ENCODE measurements at regions not wholly inside any gene's neighbourhood (a gene's known extent, or its start where the extent isn't known, plus 50 kb on each side); places are given as distances from the start of the nearest gene placed in this dataset.

- Mint-ChIP-seq H3K27me3 (ENCODE audit: unreplicated experiment) (no peaks in the 10 kb centered on the region), H3K4me3 (ENCODE audit: unreplicated experiment) (no peak overlapping the region), H3K4me1 (ENCODE audit: low read depth, unreplicated experiment) (no peaks in the 10 kb centered on the region), H3K9me3 (ENCODE audit: unreplicated experiment) (no peaks in the 10 kb centered on the region), H3K27ac (ENCODE audit: unreplicated experiment) (no peak overlapping the region), H3K36me3 (ENCODE audit: unreplicated experiment) (no peaks in the 10 kb centered on the region)
- DNase-seq: no peak
- TF ChIP-seq, protein P1, sequence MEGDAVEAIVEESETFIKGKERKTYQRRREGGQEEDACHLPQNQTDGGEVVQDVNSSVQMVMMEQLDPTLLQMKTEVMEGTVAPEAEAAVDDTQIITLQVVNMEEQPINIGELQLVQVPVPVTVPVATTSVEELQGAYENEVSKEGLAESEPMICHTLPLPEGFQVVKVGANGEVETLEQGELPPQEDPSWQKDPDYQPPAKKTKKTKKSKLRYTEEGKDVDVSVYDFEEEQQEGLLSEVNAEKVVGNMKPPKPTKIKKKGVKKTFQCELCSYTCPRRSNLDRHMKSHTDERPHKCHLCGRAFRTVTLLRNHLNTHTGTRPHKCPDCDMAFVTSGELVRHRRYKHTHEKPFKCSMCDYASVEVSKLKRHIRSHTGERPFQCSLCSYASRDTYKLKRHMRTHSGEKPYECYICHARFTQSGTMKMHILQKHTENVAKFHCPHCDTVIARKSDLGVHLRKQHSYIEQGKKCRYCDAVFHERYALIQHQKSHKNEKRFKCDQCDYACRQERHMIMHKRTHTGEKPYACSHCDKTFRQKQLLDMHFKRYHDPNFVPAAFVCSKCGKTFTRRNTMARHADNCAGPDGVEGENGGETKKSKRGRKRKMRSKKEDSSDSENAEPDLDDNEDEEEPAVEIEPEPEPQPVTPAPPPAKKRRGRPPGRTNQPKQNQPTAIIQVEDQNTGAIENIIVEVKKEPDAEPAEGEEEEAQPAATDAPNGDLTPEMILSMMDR (IDR thresholded peaks at IDR 0.05; ENCODE audit: partially characterized antibody, unreplicated experiment): no peak
Observed at GRCh38 chr3:152103257-152103656, 165.5 kb upstream of the MBNL1 start.

DNA sequence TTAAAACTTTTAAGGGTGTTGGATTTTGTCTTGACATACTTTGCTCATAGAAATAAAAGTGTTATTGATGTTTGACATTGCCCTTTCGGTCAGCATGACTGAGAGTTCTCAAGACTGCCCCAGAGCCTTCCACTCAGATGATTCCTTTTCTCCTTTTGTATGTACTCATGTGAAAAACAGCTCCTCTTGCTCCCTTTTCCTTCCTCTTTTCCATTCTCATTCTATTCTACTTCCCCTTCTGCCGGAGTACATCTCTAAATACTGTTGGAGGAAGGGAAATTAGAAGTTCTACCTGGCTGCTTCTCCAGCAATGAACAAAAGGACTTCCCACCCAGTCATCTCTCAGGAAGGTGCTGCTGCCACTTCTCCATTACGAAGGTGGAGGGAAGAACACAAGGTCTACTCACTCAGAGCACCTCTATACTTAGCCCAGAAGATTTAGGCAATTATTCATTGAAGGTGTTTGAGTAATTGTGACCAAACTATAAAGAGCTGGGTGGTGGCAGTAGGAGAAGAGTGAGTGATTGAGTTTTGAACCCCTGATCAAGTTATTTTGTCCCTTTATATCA lies 163.8 kb upstream of the MBNL1 start:
- Mint-ChIP-seq H3K4me3 (ENCODE audit: unreplicated experiment) (no peak overlapping the region), H3K27ac (ENCODE audit: unreplicated experiment) (no peak overlapping the region), H3K36me3 (ENCODE audit: unreplicated experiment) (no peaks in the 10 kb centered on the region), H3K9me3 (ENCODE audit: unreplicated experiment) (no peaks in the 10 kb centered on the region), H3K4me1 (ENCODE audit: low read depth, unreplicated experiment) (no peaks in the 10 kb centered on the region), H3K27me3 (ENCODE audit: unreplicated experiment) (no peaks in the 10 kb centered on the region)
- TF ChIP-seq, protein P1 (IDR thresholded peaks at IDR 0.05; ENCODE audit: partially characterized antibody, unreplicated experiment): no peak
- no peak for DNase-seq

DNA sequence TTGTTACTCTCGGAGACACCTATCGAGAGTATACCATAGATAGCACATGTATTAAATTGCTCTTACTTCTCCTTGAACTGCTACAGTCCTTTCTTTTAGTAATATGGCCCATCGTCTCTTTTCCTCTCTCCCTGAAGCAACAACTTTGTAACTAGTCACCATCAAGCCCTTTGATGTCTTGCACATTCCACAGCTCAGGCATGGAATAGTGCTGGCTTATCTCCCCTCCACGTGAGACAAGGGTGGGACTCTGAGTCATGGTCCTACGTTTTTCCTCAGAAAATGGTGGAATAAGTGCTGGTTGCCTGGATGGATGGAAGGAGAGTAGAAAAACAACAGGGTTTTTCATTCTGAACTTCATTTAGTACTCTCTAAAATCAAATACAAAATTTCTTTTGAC lies 163.3 kb upstream of the MBNL1 start:
- TF ChIP-seq, protein P1 (IDR thresholded peaks at IDR 0.05; ENCODE audit: partially characterized antibody, unreplicated experiment): no peak
- H3K4me3 Mint-ChIP-seq (ENCODE audit: unreplicated experiment): no peak overlapping the region
- H3K27me3 Mint-ChIP-seq (ENCODE audit: unreplicated experiment): no peaks in the 10 kb centered on the region
- no peaks in the 10 kb centered on the region for H3K36me3 Mint-ChIP-seq (ENCODE audit: unreplicated experiment)
- DNase-seq: no peak
- no peaks in the 10 kb centered on the region for H3K9me3 Mint-ChIP-seq (ENCODE audit: unreplicated experiment)
- H3K27ac Mint-ChIP-seq (ENCODE audit: unreplicated experiment): no peak overlapping the region
- no peaks in the 10 kb centered on the region for H3K4me1 Mint-ChIP-seq (ENCODE audit: low read depth, unreplicated experiment)

DNA sequence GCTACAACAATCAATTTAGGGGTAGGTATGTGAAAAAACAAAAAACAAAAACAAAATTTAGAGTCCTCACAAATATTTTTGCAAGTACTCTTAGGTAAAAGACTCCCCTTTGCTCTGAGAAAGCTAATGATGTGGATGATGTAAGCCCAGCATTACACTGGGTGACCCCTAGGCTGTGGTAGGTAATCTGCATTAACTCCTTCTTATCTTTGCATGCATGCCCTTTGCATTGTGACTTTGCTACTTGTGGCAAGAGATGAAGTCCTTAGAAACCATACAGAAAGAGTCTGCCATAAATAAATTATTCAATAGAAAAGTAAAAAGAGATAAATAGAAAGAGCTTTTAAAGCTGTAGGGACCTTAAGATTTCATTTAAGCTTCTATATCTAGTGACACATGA lies 159.7 kb upstream of the MBNL1 start:
- no peaks in the 10 kb centered on the region for H3K4me1 Mint-ChIP-seq (ENCODE audit: low read depth, unreplicated experiment)
- no peak for DNase-seq
- no peaks in the 10 kb centered on the region for H3K9me3 Mint-ChIP-seq (ENCODE audit: unreplicated experiment)
- no peaks in the 10 kb centered on the region for H3K27me3 Mint-ChIP-seq (ENCODE audit: unreplicated experiment)
- no peak overlapping the region for H3K27ac Mint-ChIP-seq (ENCODE audit: unreplicated experiment)
- TF ChIP-seq, protein P1 (IDR thresholded peaks at IDR 0.05; ENCODE audit: partially characterized antibody, unreplicated experiment): no peak
- no peak overlapping the region for H3K4me3 Mint-ChIP-seq (ENCODE audit: unreplicated experiment)
- no peaks in the 10 kb centered on the region for H3K36me3 Mint-ChIP-seq (ENCODE audit: unreplicated experiment)

DNA sequence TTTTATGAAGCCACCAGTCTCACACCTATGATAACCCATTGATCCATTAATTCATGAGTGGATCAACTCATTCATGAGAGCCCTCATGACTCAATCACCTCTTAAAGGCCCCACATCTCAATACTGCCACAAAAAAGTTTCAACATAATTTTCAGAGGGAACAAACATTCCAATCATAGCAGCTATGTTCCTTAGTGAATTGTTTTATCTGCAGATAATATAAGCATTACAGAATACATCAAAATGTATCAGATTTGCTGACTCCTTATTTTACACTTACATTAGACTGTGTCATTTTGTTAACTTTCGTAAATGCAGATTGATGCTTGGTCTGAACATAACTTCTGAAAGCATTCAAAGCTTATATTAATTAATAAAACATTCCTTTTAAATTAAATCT lies 155.3 kb upstream of the MBNL1 start:
- TF ChIP-seq, protein P1 (IDR thresholded peaks at IDR 0.05; ENCODE audit: partially characterized antibody, unreplicated experiment): no peak
- H3K27me3 Mint-ChIP-seq (ENCODE audit: unreplicated experiment): no peaks in the 10 kb centered on the region

More for the DNA sequence above, 155.3 kb upstream of the MBNL1 start:
- no peaks in the 10 kb centered on the region for H3K4me1 Mint-ChIP-seq (ENCODE audit: low read depth, unreplicated experiment)
- no peaks in the 10 kb centered on the region for H3K9me3 Mint-ChIP-seq (ENCODE audit: unreplicated experiment)
- no peak overlapping the region for H3K27ac Mint-ChIP-seq (ENCODE audit: unreplicated experiment)
- no peak for DNase-seq
- no peak overlapping the region for H3K4me3 Mint-ChIP-seq (ENCODE audit: unreplicated experiment)
- H3K36me3 Mint-ChIP-seq (ENCODE audit: unreplicated experiment): no peaks in the 10 kb centered on the region
